Transverse colon (tissue), 4 donors: ENCODE measurements at regions not wholly inside any gene's neighbourhood (a gene's known extent, or its start where the extent isn't known, plus 50 kb on each side); places are given as distances from the start of the nearest gene placed in this dataset.
"Not testable (repeated sequence)": the region's sequence is repeated elsewhere in the genome, so short reads cannot be mapped to it uniquely, and the experiment has no call there.

Experiments used
- DNase-seq: peaks from one replicate; pipeline ENCODE4 v3.0.0-alpha.2; 2019
- H3K27ac ChIP-seq, 4 donors: fragments of 200-600 bp; sonication (generic); 2 replicates each; pipeline ENCODE4 v1.5.1; 2016 to 2018; ENCODE audit warnings: inconsistent platforms in 4 of 4
- H3K27me3 ChIP-seq: fragments of 200-600 bp; sonication (generic); 2 replicates; pipeline ENCODE4 v1.5.1; 2017; ENCODE audit warnings: inconsistent platforms
- H3K36me3 ChIP-seq, 4 donors: fragments of 200-600 bp; sonication (generic); 2 replicates each; pipeline ENCODE4 v1.5.1; 2017 to 2019; ENCODE audit warnings: inconsistent platforms in 4 of 4
- H3K4me1 ChIP-seq, 4 donors: fragments of 200-600 bp; sonication (generic); 2 replicates each; pipeline ENCODE4 v1.5.1; 2017 to 2020; ENCODE audit warnings: inconsistent platforms in 4 of 4
- H3K4me3 ChIP-seq, 4 donors: fragments of 200-600 bp; sonication (generic); 1 replicate in 1 of 4; 2 replicates in 3 of 4; pipeline versions ENCODE4 v1.5.1 to v1.6.1; 2017 to 2019; ENCODE audit warnings: inconsistent platforms in 4 of 4
- H3K9me3 ChIP-seq, 2 donors: fragments of 200-600 bp; sonication (generic); 2 replicates each; pipeline ENCODE4 v1.5.1; 2017 to 2019; ENCODE audit warnings: inconsistent platforms in 2 of 2
- EP300 ChIP-seq: sonication (generic); formaldehyde crosslinking; IDR thresholded peaks from one replicate; pipeline ENCODE4 v1.6.1; 2017; ENCODE audit warnings: antibody characterized with exemption, low read depth
- POLR2A ChIP-seq: fragments of 450-650 bp; IDR thresholded peaks from one replicate; pipeline ENCODE4 v1.6.1; 2016; ENCODE audit warnings: antibody characterized with exemption, mild to moderate bottlenecking, moderate library complexity
- POLR2AphosphoS5 ChIP-seq, 3 donors: sonication (generic); formaldehyde crosslinking; IDR thresholded peaks; one replicate each; pipeline ENCODE4 v1.6.1; 2016; ENCODE audit warnings: antibody characterized with exemption in 3 of 3
- WGBS, 2 donors: methylation state at CpG; one replicate each; pipeline ENCODE4 v1.1.5; 2018; ENCODE audit warnings: low coverage in 1 of 2; 5-methylcytosine and 5-hydroxymethylcytosine counted together
- in situ Hi-C, 4 donors: fragments of 200-750 bp; cut with MboI; loops; one replicate each; pipeline versions ENCODE4 v1.15.0 to v1.15.1; 2017; ENCODE audit warnings: low sequenced_read_pairs in 3 of 4, low pct_ligation_motif_present in 1 of 4, low pct_unique_long_range_greater_than_20kb in 1 of 4
- intact Hi-C: fragments of 100-400 bp; cut with DNase I; formaldehyde crosslinking; loops from one replicate; pipeline ENCODE4 v1.15.1; 2023; ENCODE audit warnings: low total_unique reads
- TF ChIP-seq, protein P1 (sequence below), 5 experiments: fragments of 200-600 bp in 3 of 5; fragments of 450-650 bp in 2 of 5; sonication (generic) in 3 of 5; IDR thresholded peaks; 1 replicate in 2 of 5; 2 replicates in 3 of 5; pipeline ENCODE4 v1.5.1; 2016 to 2017; ENCODE audit warnings: antibody characterized with exemption in 5 of 5, inconsistent platforms in 3 of 5, mild to moderate bottlenecking in 2 of 5, moderate library complexity in 1 of 5

DNA sequence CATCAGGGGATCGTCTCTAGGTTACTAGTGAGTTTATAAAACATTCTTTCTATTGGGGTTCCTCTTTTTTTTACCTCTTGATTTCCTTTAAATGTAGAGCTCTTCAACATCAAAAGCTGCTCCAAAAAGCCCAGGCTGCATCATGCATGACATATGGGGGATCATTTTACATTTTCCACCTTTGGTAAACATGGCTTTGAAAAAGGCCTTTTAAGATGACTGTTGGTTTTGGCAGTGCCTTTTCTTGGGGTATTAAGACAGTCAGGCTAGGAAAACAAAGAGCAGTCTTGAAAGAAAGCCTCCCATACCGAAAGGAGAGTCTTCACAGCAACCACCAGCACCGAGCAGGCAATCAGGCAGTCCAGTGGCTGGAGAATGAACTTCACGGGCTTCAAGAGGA lies 73.2 kb downstream of the NPEPL1 start:
- WGBS, 2 donors: 69 to 89% methylated on average over 1 to 4 of the region's 4 CpGs
- in situ Hi-C loops: loop anchor here in 1 of 4 donors (25.0 kb wide), 1 partner anchor 97 kb away; the partner anchor contains the start of genes GNAS and GNAS-AS1
- peaks cover 25% of the 10 kb centered on the region for H3K27me3 ChIP-seq

DNA sequence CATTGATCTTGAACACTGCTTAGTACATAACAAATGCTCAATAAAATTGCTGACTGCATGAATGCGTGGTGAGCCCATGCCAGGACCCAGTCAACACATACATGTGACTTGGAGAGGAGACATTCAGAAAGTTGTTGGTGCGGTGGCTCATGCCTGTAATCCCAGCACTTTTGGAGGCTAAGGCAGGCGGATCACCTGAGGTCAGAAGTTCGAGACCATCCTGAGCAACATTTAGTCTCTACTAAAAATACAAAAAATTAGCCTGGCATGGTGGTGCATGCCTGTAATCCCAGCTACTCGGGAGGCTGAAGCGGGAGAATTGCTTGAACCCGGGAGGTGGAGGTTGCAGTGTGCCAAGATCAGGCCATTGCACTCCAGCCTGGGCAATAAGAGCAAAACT lies 75.2 kb downstream of the NPEPL1 start:
- 78 to 86% methylated on average over 2 to 7 of the region's 7 CpGs for WGBS, 2 donors
- DNase-seq, H3K4me3 ChIP-seq, H3K4me1 ChIP-seq, H3K27ac ChIP-seq, H3K36me3 ChIP-seq, H3K9me3 ChIP-seq, intact Hi-C loops: not testable (repeated sequence)
- in situ Hi-C loops: loop anchor here in 1 of 4 donors (25.0 kb wide), 1 partner anchor 94 kb away; the partner anchor contains the start of genes GNAS and GNAS-AS1
- peaks cover 31% of the 10 kb centered on the region for H3K27me3 ChIP-seq

More for the DNA sequence above, 73.2 kb downstream of the NPEPL1 start:
- Histone ChIP-seq H3K36me3 (no peaks in the 10 kb centered on the region), H3K4me1 (no peaks in the 10 kb centered on the region), H3K9me3 (no peaks in the 10 kb centered on the region), H3K27ac (no peak overlapping the region), H3K4me3 (no peak overlapping the region)
- TF ChIP-seq POLR2A (no peak), EP300 (no peak), POLR2AphosphoS5 (IDR thresholded peaks at IDR 0.05) (no peak)
- TF ChIP-seq, protein P1, sequence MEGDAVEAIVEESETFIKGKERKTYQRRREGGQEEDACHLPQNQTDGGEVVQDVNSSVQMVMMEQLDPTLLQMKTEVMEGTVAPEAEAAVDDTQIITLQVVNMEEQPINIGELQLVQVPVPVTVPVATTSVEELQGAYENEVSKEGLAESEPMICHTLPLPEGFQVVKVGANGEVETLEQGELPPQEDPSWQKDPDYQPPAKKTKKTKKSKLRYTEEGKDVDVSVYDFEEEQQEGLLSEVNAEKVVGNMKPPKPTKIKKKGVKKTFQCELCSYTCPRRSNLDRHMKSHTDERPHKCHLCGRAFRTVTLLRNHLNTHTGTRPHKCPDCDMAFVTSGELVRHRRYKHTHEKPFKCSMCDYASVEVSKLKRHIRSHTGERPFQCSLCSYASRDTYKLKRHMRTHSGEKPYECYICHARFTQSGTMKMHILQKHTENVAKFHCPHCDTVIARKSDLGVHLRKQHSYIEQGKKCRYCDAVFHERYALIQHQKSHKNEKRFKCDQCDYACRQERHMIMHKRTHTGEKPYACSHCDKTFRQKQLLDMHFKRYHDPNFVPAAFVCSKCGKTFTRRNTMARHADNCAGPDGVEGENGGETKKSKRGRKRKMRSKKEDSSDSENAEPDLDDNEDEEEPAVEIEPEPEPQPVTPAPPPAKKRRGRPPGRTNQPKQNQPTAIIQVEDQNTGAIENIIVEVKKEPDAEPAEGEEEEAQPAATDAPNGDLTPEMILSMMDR (IDR thresholded peaks at IDR 0.05): no peak
- no peak for DNase-seq
- intact Hi-C loops: no loop called here
